ENCODE measurements at regions not wholly inside any gene's neighbourhood (a gene's known extent, or its start where the extent isn't known, plus 50 kb on each side); places are given as distances from the start of the nearest gene placed in this dataset.
A peak's percentile ranks its signal among the peaks of the same experiment; 100 is the strongest.

GRCh38 chr17:69725146-69725545 is 310.6 kb downstream of the MAP2K6 start:
- no peaks in the 10 kb centered on the region for H3K27me3 ChIP-seq (ENCODE audit: control insufficient read depth in 3 of 3, insufficient read depth in 3 of 3, low read length in 3 of 3)
- H3K36me3 ChIP-seq (ENCODE audit: control insufficient read depth in 3 of 3, insufficient read depth in 3 of 3, low read length in 3 of 3): no peaks in the 10 kb centered on the region
- no peaks in the 10 kb centered on the region for H3K9me3 ChIP-seq (ENCODE audit: control insufficient read depth in 3 of 3, low read length in 3 of 3)
- no peak overlapping the region for H3K9ac ChIP-seq (ENCODE audit: low read depth in 1 of 3, low read length in 3 of 3)
- H3K4me1 ChIP-seq (ENCODE audit: control insufficient read depth in 3 of 3, insufficient read depth in 3 of 3, low read length in 3 of 3): peaks cover 6 to 14% (median 10%) of the 10 kb centered on the region in 3 donors
- H3K27ac ChIP-seq (ENCODE audit: low read depth, low read length): no peak overlapping the region
- H3K4me3 ChIP-seq (ENCODE audit: low read length in 3 of 3): no peak overlapping the region

- no peak overlapping the region for H3K4me3 ChIP-seq (ENCODE audit: low read length in 3 of 3)
- H3K27me3 ChIP-seq (ENCODE audit: control insufficient read depth in 3 of 3, insufficient read depth in 3 of 3, low read length in 3 of 3): no peaks in the 10 kb centered on the region
- peaks cover 12 to 23% (median 16%) of the 10 kb centered on the region in 3 donors for H3K4me1 ChIP-seq (ENCODE audit: control insufficient read depth in 3 of 3, insufficient read depth in 3 of 3, low read length in 3 of 3)
- H3K36me3 ChIP-seq (ENCODE audit: control insufficient read depth in 3 of 3, insufficient read depth in 3 of 3, low read length in 3 of 3): no peaks in the 10 kb centered on the region
- H3K9me3 ChIP-seq (ENCODE audit: control insufficient read depth in 3 of 3, low read length in 3 of 3): no peaks in the 10 kb centered on the region
- H3K9ac ChIP-seq (ENCODE audit: low read depth in 1 of 3, low read length in 3 of 3): no peak overlapping the region
- no peak overlapping the region for H3K27ac ChIP-seq (ENCODE audit: low read depth, low read length)
These were observed 314.3 kb downstream of the MAP2K6 start for GRCh38 chr17:69728816-69729215.

GRCh38 chr17:69729944-69730343 is 315.4 kb downstream of the MAP2K6 start:
- Histone ChIP-seq H3K27me3 (ENCODE audit: control insufficient read depth in 3 of 3, insufficient read depth in 3 of 3, low read length in 3 of 3) (no peaks in the 10 kb centered on the region), H3K4me1 (ENCODE audit: control insufficient read depth in 3 of 3, insufficient read depth in 3 of 3, low read length in 3 of 3) (peaks cover 21% of the 10 kb centered on the region in 3 donors), H3K9me3 (ENCODE audit: control insufficient read depth in 3 of 3, low read length in 3 of 3) (no peaks in the 10 kb centered on the region), H3K4me3 (ENCODE audit: low read length in 3 of 3) (no peak overlapping the region), H3K9ac (ENCODE audit: low read depth in 1 of 3, low read length in 3 of 3) (no peak overlapping the region), H3K36me3 (ENCODE audit: control insufficient read depth in 3 of 3, insufficient read depth in 3 of 3, low read length in 3 of 3) (no peaks in the 10 kb centered on the region), H3K27ac (ENCODE audit: low read depth, low read length) (no peak overlapping the region)

GRCh38 chr17:69732272-69732918 is 317.9 kb downstream of the MAP2K6 start:
- no peaks in the 10 kb centered on the region for H3K27me3 ChIP-seq (ENCODE audit: control insufficient read depth in 3 of 3, insufficient read depth in 3 of 3, low read length in 3 of 3)
- no peaks in the 10 kb centered on the region for H3K9me3 ChIP-seq (ENCODE audit: control insufficient read depth in 3 of 3, low read length in 3 of 3)
- no peaks in the 10 kb centered on the region for H3K36me3 ChIP-seq (ENCODE audit: control insufficient read depth in 3 of 3, insufficient read depth in 3 of 3, low read length in 3 of 3)
- peaks cover 15 to 21% (median 21%) of the 10 kb centered on the region in 3 donors for H3K4me1 ChIP-seq (ENCODE audit: control insufficient read depth in 3 of 3, insufficient read depth in 3 of 3, low read length in 3 of 3)
- no peak overlapping the region for H3K27ac ChIP-seq (ENCODE audit: low read depth, low read length)
- H3K9ac ChIP-seq (ENCODE audit: low read depth in 1 of 3, low read length in 3 of 3): no peak overlapping the region
- H3K4me3 ChIP-seq (ENCODE audit: low read length in 3 of 3): no peak overlapping the region

- Histone ChIP-seq H3K9me3 (ENCODE audit: control insufficient read depth in 3 of 3, low read length in 3 of 3) (no peaks in the 10 kb centered on the region), H3K4me1 (ENCODE audit: control insufficient read depth in 3 of 3, insufficient read depth in 3 of 3, low read length in 3 of 3) (peaks cover 15 to 21% (median 20%) of the 10 kb centered on the region in 3 donors), H3K4me3 (ENCODE audit: low read length in 3 of 3) (peak overlapping the region in 2 of 3 donors; percentile 42 to 52), H3K27ac (ENCODE audit: low read depth, low read length) (peak overlapping the region; percentile 77), H3K9ac (ENCODE audit: low read depth in 1 of 3, low read length in 3 of 3) (peak overlapping the region in 1 of 3 donors; percentile 34), H3K27me3 (ENCODE audit: control insufficient read depth in 3 of 3, insufficient read depth in 3 of 3, low read length in 3 of 3) (no peaks in the 10 kb centered on the region), H3K36me3 (ENCODE audit: control insufficient read depth in 3 of 3, insufficient read depth in 3 of 3, low read length in 3 of 3) (no peaks in the 10 kb centered on the region)
These were observed 318.9 kb downstream of the MAP2K6 start for GRCh38 chr17:69733171-69734012.

- no peaks in the 10 kb centered on the region for H3K36me3 ChIP-seq (ENCODE audit: control insufficient read depth in 3 of 3, insufficient read depth in 3 of 3, low read length in 3 of 3)
- H3K9ac ChIP-seq (ENCODE audit: low read depth in 1 of 3, low read length in 3 of 3): no peak overlapping the region
- H3K27me3 ChIP-seq (ENCODE audit: control insufficient read depth in 3 of 3, insufficient read depth in 3 of 3, low read length in 3 of 3): no peaks in the 10 kb centered on the region
- no peak overlapping the region for H3K4me3 ChIP-seq (ENCODE audit: low read length in 3 of 3)
- H3K27ac ChIP-seq (ENCODE audit: low read depth, low read length): peak overlapping the region; percentile 77
- no peaks in the 10 kb centered on the region for H3K9me3 ChIP-seq (ENCODE audit: control insufficient read depth in 3 of 3, low read length in 3 of 3)
- H3K4me1 ChIP-seq (ENCODE audit: control insufficient read depth in 3 of 3, insufficient read depth in 3 of 3, low read length in 3 of 3): peaks cover 12 to 17% (median 15%) of the 10 kb centered on the region in 3 donors
These were observed 320.2 kb downstream of the MAP2K6 start for GRCh38 chr17:69734656-69735055.

- Histone ChIP-seq H3K4me3 (ENCODE audit: low read length in 3 of 3) (no peak overlapping the region), H3K9ac (ENCODE audit: low read depth in 1 of 3, low read length in 3 of 3) (no peak overlapping the region), H3K27me3 (ENCODE audit: control insufficient read depth in 3 of 3, insufficient read depth in 3 of 3, low read length in 3 of 3) (no peaks in the 10 kb centered on the region), H3K4me1 (ENCODE audit: control insufficient read depth in 3 of 3, insufficient read depth in 3 of 3, low read length in 3 of 3) (peaks cover 12 to 17% (median 15%) of the 10 kb centered on the region in 3 donors), H3K27ac (ENCODE audit: low read depth, low read length) (no peak overlapping the region), H3K36me3 (ENCODE audit: control insufficient read depth in 3 of 3, insufficient read depth in 3 of 3, low read length in 3 of 3) (no peaks in the 10 kb centered on the region), H3K9me3 (ENCODE audit: control insufficient read depth in 3 of 3, low read length in 3 of 3) (no peaks in the 10 kb centered on the region)
These were observed 320.8 kb downstream of the MAP2K6 start for GRCh38 chr17:69735285-69735684.

- no peaks in the 10 kb centered on the region for H3K9me3 ChIP-seq (ENCODE audit: control insufficient read depth in 3 of 3, low read length in 3 of 3)
- H3K9ac ChIP-seq (ENCODE audit: low read depth in 1 of 3, low read length in 3 of 3): no peak overlapping the region
- no peak overlapping the region for H3K4me3 ChIP-seq (ENCODE audit: low read length in 3 of 3)
- H3K4me1 ChIP-seq (ENCODE audit: control insufficient read depth in 3 of 3, insufficient read depth in 3 of 3, low read length in 3 of 3): no peaks in the 10 kb centered on the region
- no peaks in the 10 kb centered on the region for H3K27me3 ChIP-seq (ENCODE audit: control insufficient read depth in 3 of 3, insufficient read depth in 3 of 3, low read length in 3 of 3)
- H3K36me3 ChIP-seq (ENCODE audit: control insufficient read depth in 3 of 3, insufficient read depth in 3 of 3, low read length in 3 of 3): no peaks in the 10 kb centered on the region
- H3K27ac ChIP-seq (ENCODE audit: low read depth, low read length): no peak overlapping the region
These were observed 328.6 kb downstream of the MAP2K6 start for GRCh38 chr17:69743091-69743490.

GRCh38 chr17:69744512-69745070 is 330.1 kb downstream of the MAP2K6 start:
- H3K9me3 ChIP-seq (ENCODE audit: control insufficient read depth in 3 of 3, low read length in 3 of 3): no peaks in the 10 kb centered on the region
- H3K4me3 ChIP-seq (ENCODE audit: low read length in 3 of 3): no peak overlapping the region
- H3K4me1 ChIP-seq (ENCODE audit: control insufficient read depth in 3 of 3, insufficient read depth in 3 of 3, low read length in 3 of 3): no peaks in the 10 kb centered on the region
- no peaks in the 10 kb centered on the region for H3K36me3 ChIP-seq (ENCODE audit: control insufficient read depth in 3 of 3, insufficient read depth in 3 of 3, low read length in 3 of 3)
- H3K9ac ChIP-seq (ENCODE audit: low read depth in 1 of 3, low read length in 3 of 3): no peak overlapping the region
- no peak overlapping the region for H3K27ac ChIP-seq (ENCODE audit: low read depth, low read length)
- H3K27me3 ChIP-seq (ENCODE audit: control insufficient read depth in 3 of 3, insufficient read depth in 3 of 3, low read length in 3 of 3): no peaks in the 10 kb centered on the region

- Histone ChIP-seq H3K27me3 (ENCODE audit: control insufficient read depth in 3 of 3, insufficient read depth in 3 of 3, low read length in 3 of 3) (no peaks in the 10 kb centered on the region), H3K27ac (ENCODE audit: low read depth, low read length) (no peak overlapping the region), H3K9me3 (ENCODE audit: control insufficient read depth in 3 of 3, low read length in 3 of 3) (no peaks in the 10 kb centered on the region), H3K4me3 (ENCODE audit: low read length in 3 of 3) (no peak overlapping the region), H3K4me1 (ENCODE audit: control insufficient read depth in 3 of 3, insufficient read depth in 3 of 3, low read length in 3 of 3) (no peaks in the 10 kb centered on the region), H3K9ac (ENCODE audit: low read depth in 1 of 3, low read length in 3 of 3) (no peak overlapping the region), H3K36me3 (ENCODE audit: control insufficient read depth in 3 of 3, insufficient read depth in 3 of 3, low read length in 3 of 3) (no peaks in the 10 kb centered on the region)
These were observed 325.1 kb upstream of the KCNJ16 start for GRCh38 chr17:69749911-69750310.

Data from skeletal muscle tissue (tissue), 3 donors.